ENCODE measurements at regions not wholly inside any gene's neighbourhood (a gene's known extent, or its start where the extent isn't known, plus 50 kb on each side); places are given as distances from the start of the nearest gene placed in this dataset.

GRCh38 chr6:156652231-156652750 is 124.9 kb upstream of the ARID1B start:
- no peak for DNase-seq
- peaks cover 0 to 3% of the 10 kb centered on the region in 2 donors for H3K4me1 ChIP-seq (replicated peaks in 1 of 2)
- H3K36me3 ChIP-seq (replicated peaks in 1 of 2), result no peaks in the 10 kb centered on the region
- H3K9me3 ChIP-seq (replicated peaks in 1 of 3), result no peaks in the 10 kb centered on the region
- no peak overlapping the region for H3K27ac ChIP-seq
- WGBS, 4 donors, result 80 to 99% (median 93%) methylated on average over 5 of the region's 5 CpGs
- intact Hi-C loops (cut with DNase I), result no loop called here
- TF ChIP-seq POLR2A (IDR thresholded peaks at IDR 0.05) (no peak), CTCF (IDR thresholded peaks at IDR 0.05) (no peak)
- H3K4me3 ChIP-seq, result no peak overlapping the region
- H3K27me3 ChIP-seq, result no peaks in the 10 kb centered on the region

GRCh38 chr6:156651486-156651885 is 125.7 kb upstream of the ARID1B start:
- Histone ChIP-seq H3K27me3 (no peaks in the 10 kb centered on the region), H3K36me3 (replicated peaks in 1 of 2) (no peaks in the 10 kb centered on the region), H3K27ac (peak overlapping the region in 2 of 5 donors; percentile 15 to 55), H3K4me3 (no peak overlapping the region), H3K9me3 (replicated peaks in 1 of 3) (no peaks in the 10 kb centered on the region), H3K4me1 (replicated peaks in 1 of 2) (peaks cover 0 to 4% of the 10 kb centered on the region in 2 donors)
- TF ChIP-seq POLR2A (IDR thresholded peaks at IDR 0.05) (no peak), CTCF (IDR thresholded peaks at IDR 0.05) (no peak)
- peak in 2 of 7 donors; percentile 14 to 18 for DNase-seq
- WGBS, 4 donors, result 71 to 86% (median 81%) methylated on average over 8 of the region's 8 CpGs
- intact Hi-C loops (cut with DNase I), result no loop called here

GRCh38 chr6:156650896-156651390 is 126.2 kb upstream of the ARID1B start:
- H3K9me3 ChIP-seq (replicated peaks in 1 of 3), result no peaks in the 10 kb centered on the region
- H3K27me3 ChIP-seq, result no peaks in the 10 kb centered on the region
- peaks cover 0 to 4% of the 10 kb centered on the region in 2 donors for H3K4me1 ChIP-seq (replicated peaks in 1 of 2)
- no peak for TF ChIP-seq POLR2A (IDR thresholded peaks at IDR 0.05)
- no peak for TF ChIP-seq CTCF (IDR thresholded peaks at IDR 0.05)
- H3K4me3 ChIP-seq, result no peak overlapping the region
- peak overlapping the region in 2 of 5 donors; percentile 15 to 55 for H3K27ac ChIP-seq
- intact Hi-C loops (cut with DNase I), result no loop called here
- 78 to 88% (median 84%) methylated on average over 4 of the region's 4 CpGs for WGBS, 4 donors
- H3K36me3 ChIP-seq (replicated peaks in 1 of 2), result no peaks in the 10 kb centered on the region
- DNase-seq, result no peak

GRCh38 chr6:156648616-156649015 is 128.6 kb upstream of the ARID1B start:
- 81 to 92% (median 84%) methylated on average over 6 of the region's 6 CpGs for WGBS, 4 donors
- H3K27ac ChIP-seq, result no peak overlapping the region
- TF ChIP-seq CTCF (IDR thresholded peaks at IDR 0.05) (no peak), POLR2A (IDR thresholded peaks at IDR 0.05) (no peak)
- peaks cover 0 to 4% of the 10 kb centered on the region in 2 donors for H3K4me1 ChIP-seq (replicated peaks in 1 of 2)
- no peak for DNase-seq
- no peak overlapping the region for H3K4me3 ChIP-seq
- no peaks in the 10 kb centered on the region for H3K9me3 ChIP-seq (replicated peaks in 1 of 3)
- intact Hi-C loops (cut with DNase I), result no loop called here
- no peaks in the 10 kb centered on the region for H3K27me3 ChIP-seq
- H3K36me3 ChIP-seq (replicated peaks in 1 of 2), result no peaks in the 10 kb centered on the region
